BLaER1 (cell line): ENCODE measurements at regions not wholly inside any gene's neighbourhood (a gene's known extent, or its start where the extent isn't known, plus 50 kb on each side); places are given as distances from the start of the nearest gene placed in this dataset.

Source experiments
- H3K27ac ChIP-seq: shearing (Covaris generic); formaldehyde crosslinking; 2 replicates; pipeline ENCODE4 v1.8.1; 2022
- H3K27me3 ChIP-seq: shearing (Covaris generic); formaldehyde crosslinking; 2 replicates; pipeline ENCODE4 v1.8.1; 2022
- H3K36me3 ChIP-seq: shearing (Covaris generic); formaldehyde crosslinking; 2 replicates; pipeline ENCODE4 v1.8.1; 2022
- H3K4me1 ChIP-seq: shearing (Covaris generic); formaldehyde crosslinking; 2 replicates; pipeline ENCODE4 v1.8.1; 2022
- H3K4me2 ChIP-seq: shearing (Covaris generic); formaldehyde crosslinking; 2 replicates; pipeline ENCODE4 v1.8.1; 2022
- H3K4me3 ChIP-seq: shearing (Covaris generic); formaldehyde crosslinking; 2 replicates; pipeline ENCODE4 v1.8.1; 2022
- H3K9ac ChIP-seq: shearing (Covaris generic); formaldehyde crosslinking; 2 replicates; pipeline ENCODE4 v1.8.1; 2022
- H3K9me3 ChIP-seq: shearing (Covaris generic); formaldehyde crosslinking; 2 replicates; pipeline ENCODE4 v1.8.1; 2022
- H4K20me1 ChIP-seq: shearing (Covaris generic); formaldehyde crosslinking; 2 replicates; pipeline ENCODE4 v1.8.1; 2022
- Cebpa-rat ChIP-seq: shearing (Covaris generic); IDR thresholded peaks from 2 replicates; pipeline ENCODE4 v1.8.1; 2022

GRCh38 chr13:37919329-37919880 is 49.8 kb upstream of the TRPC4 start:
- H3K9me3 ChIP-seq: peaks cover 23% of the 10 kb centered on the region
- no peak for TF ChIP-seq Cebpa-rat
- H3K27ac ChIP-seq: no peak overlapping the region; the same call in 1 of the 2 replicates
- no peak overlapping the region for H3K9ac ChIP-seq
- no peaks in the 10 kb centered on the region for H3K36me3 ChIP-seq
- peaks cover 15% of the 10 kb centered on the region for H3K4me1 ChIP-seq
- no peaks in the 10 kb centered on the region for H4K20me1 ChIP-seq
- H3K27me3 ChIP-seq: no peaks in the 10 kb centered on the region
- H3K4me2 ChIP-seq: no peak overlapping the region
- H3K4me3 ChIP-seq: no peak overlapping the region
